ENCODE measurements at regions not wholly inside any gene's neighbourhood (a gene's known extent, or its start where the extent isn't known, plus 50 kb on each side); places are given as distances from the start of the nearest gene placed in this dataset.

- no peak for TF ChIP-seq CTCF (IDR thresholded peaks at IDR 0.05)
- intact Hi-C loops (cut with DNase I) = no loop called here
- no peak overlapping the region for H3K27ac ChIP-seq
- no peaks in the 10 kb centered on the region for H3K27me3 ChIP-seq
- H3K36me3 ChIP-seq = no peaks in the 10 kb centered on the region
- ATAC-seq (no peak), DNase-seq (no peak), FAIRE-seq (no peak)
- no peaks in the 10 kb centered on the region for H3K9me3 ChIP-seq
- H3K4me1 ChIP-seq = peaks cover 0 to 6% (median 0%) of the 10 kb centered on the region in 3 donors
- 88 to 92% methylated on average over 1 of the region's 1 CpG for WGBS, 2 donors
- H3K4me3 ChIP-seq = no peak overlapping the region
Observed at GRCh38 chr6:119542037-119542436, 192.5 kb upstream of the MAN1A1 start.

GRCh38 chr6:119541132-119541905, 191.8 kb upstream of the MAN1A1 start:
- Histone ChIP-seq H3K9me3 (no peaks in the 10 kb centered on the region), H3K27me3 (no peaks in the 10 kb centered on the region), H3K27ac (no peak overlapping the region), H3K4me3 (no peak overlapping the region), H3K36me3 (no peaks in the 10 kb centered on the region), H3K4me1 (peaks cover 0 to 6% (median 0%) of the 10 kb centered on the region in 3 donors)
- peak; percentile 96 for FAIRE-seq
- DNase-seq = no peak
- peak in 3 of 4 donors; percentile 53 to 76 (median 65) for ATAC-seq
- TF ChIP-seq CTCF (IDR thresholded peaks at IDR 0.05) = no peak
- intact Hi-C loops (cut with DNase I) = no loop called here
- 60 to 71% methylated on average over 3 of the region's 3 CpGs for WGBS, 2 donors

GRCh38 chr6:119540417-119540816, 190.9 kb upstream of the MAN1A1 start:
- TF ChIP-seq CTCF (IDR thresholded peaks at IDR 0.05) = no peak
- no peak overlapping the region for H3K4me3 ChIP-seq
- no peak overlapping the region for H3K27ac ChIP-seq
- peaks cover 0 to 6% (median 0%) of the 10 kb centered on the region in 3 donors for H3K4me1 ChIP-seq
- no peaks in the 10 kb centered on the region for H3K36me3 ChIP-seq
- ATAC-seq = no peak
- WGBS, 2 donors = 93 to 94% methylated on average over 6 of the region's 6 CpGs
- intact Hi-C loops (cut with DNase I) = no loop called here
- no peaks in the 10 kb centered on the region for H3K9me3 ChIP-seq
- FAIRE-seq = no peak
- no peaks in the 10 kb centered on the region for H3K27me3 ChIP-seq
- peak in 1 of 6 donors; percentile 47 for DNase-seq

- H3K27me3 ChIP-seq = no peaks in the 10 kb centered on the region
- no peak for FAIRE-seq
- H3K27ac ChIP-seq = no peak overlapping the region
- no peaks in the 10 kb centered on the region for H3K9me3 ChIP-seq
- no peak for ATAC-seq
- TF ChIP-seq CTCF (IDR thresholded peaks at IDR 0.05) = no peak
- peaks cover 0 to 6% (median 0%) of the 10 kb centered on the region in 3 donors for H3K4me1 ChIP-seq
- H3K36me3 ChIP-seq = no peaks in the 10 kb centered on the region
- DNase-seq = peak in 1 of 6 donors; percentile 32
- no peak overlapping the region for H3K4me3 ChIP-seq
- 78 to 94% methylated on average over 3 of the region's 3 CpGs for WGBS, 2 donors
- intact Hi-C loops (cut with DNase I) = no loop called here
Observed at GRCh38 chr6:119539066-119539746, 189.6 kb upstream of the MAN1A1 start.

GRCh38 chr6:119536666-119537065, 187.1 kb upstream of the MAN1A1 start:
- no peak for ATAC-seq
- no peak for DNase-seq
- H3K27ac ChIP-seq = no peak overlapping the region
- no peaks in the 10 kb centered on the region for H3K9me3 ChIP-seq
- no peak overlapping the region for H3K4me3 ChIP-seq
- no peaks in the 10 kb centered on the region for H3K36me3 ChIP-seq
- FAIRE-seq = no peak
- 88 to 94% methylated on average over 5 of the region's 5 CpGs for WGBS, 2 donors
- peaks cover 0 to 6% (median 0%) of the 10 kb centered on the region in 3 donors for H3K4me1 ChIP-seq
- intact Hi-C loops (cut with DNase I) = no loop called here
- H3K27me3 ChIP-seq = no peaks in the 10 kb centered on the region
- no peak for TF ChIP-seq CTCF (IDR thresholded peaks at IDR 0.05)
